ENCODE measurements at regions not wholly inside any gene's neighbourhood (a gene's known extent, or its start where the extent isn't known, plus 50 kb on each side); places are given as distances from the start of the nearest gene placed in this dataset.

DNA sequence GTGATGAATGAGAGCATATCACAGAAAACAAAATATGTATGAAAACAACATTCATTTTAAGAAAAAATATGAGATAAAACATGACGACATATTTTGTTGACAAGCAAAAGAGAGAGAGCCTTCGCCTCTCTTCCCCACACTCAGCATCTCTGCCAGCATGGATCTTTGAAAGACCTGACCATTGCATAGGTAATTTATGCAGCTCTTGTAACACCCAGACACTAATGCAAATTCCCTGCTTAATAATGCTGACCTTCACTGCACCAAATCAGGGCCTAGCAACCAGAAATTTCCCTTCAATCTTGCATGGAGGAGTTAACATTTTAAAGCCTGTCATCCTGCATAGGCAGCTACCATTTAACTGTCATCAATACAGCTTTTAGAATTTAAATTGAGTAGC lies 50.0 kb upstream of the CNR1 start:
- no peak overlapping the region for H3K4me3 ChIP-seq (ENCODE audit: low read depth, poor library complexity, severe bottlenecking)
- no peak for DNase-seq (ENCODE audit: low spot score in 2 of 2)
- 62 to 75% methylated on average over 2 of the region's 2 CpGs for WGBS, 2 donors
- intact Hi-C loops (cut with DNase I; ENCODE audit: low total_unique reads), result no loop called here
- TF ChIP-seq CTCF (IDR thresholded peaks at IDR 0.05) (no peak), POLR2A (IDR thresholded peaks at IDR 0.05) (no peak)
